Smooth muscle cell (in vitro differentiated cells): ENCODE measurements at regions not wholly inside any gene's neighbourhood (a gene's known extent, or its start where the extent isn't known, plus 50 kb on each side); places are given as distances from the start of the nearest gene placed in this dataset.
"Not testable (repeated sequence)": the region's sequence is repeated elsewhere in the genome, so short reads cannot be mapped to it uniquely, and the experiment has no call there.

Source experiments
- DNase-seq: peaks from one replicate; lab custom pipeline; 2025; ENCODE audit not compliant: unreplicated experiment; lab: John Stamatoyannopoulos, UW
- H2AFZ ChIP-seq: fragments of 200-600 bp; sonication (generic); 2 replicates; pipeline ENCODE4 v1.6.0; 2016; ENCODE audit warnings: antibody characterized with exemption, low read depth, mild to moderate bottlenecking
- H3F3A ChIP-seq: fragments of 200-600 bp; sonication (generic); 2 replicates; pipeline ENCODE4 v1.6.0; 2017; ENCODE audit warnings: antibody characterized with exemption, low read depth
- H3K27ac ChIP-seq: fragments of 200-600 bp; sonication (generic); 2 replicates; pipeline ENCODE4 v1.5.1; 2016; ENCODE audit warnings: low read depth, mild to moderate bottlenecking
- H3K27me3 ChIP-seq: fragments of 200-600 bp; sonication (generic); 2 replicates; pipeline ENCODE4 v1.6.1; 2016; ENCODE audit warnings: low read depth, mild to moderate bottlenecking
- H3K36me3 ChIP-seq: fragments of 200-600 bp; sonication (generic); 2 replicates; pipeline ENCODE4 v1.5.1; 2016; ENCODE audit warnings: low read depth
- H3K4me1 ChIP-seq: fragments of 200-600 bp; sonication (generic); 2 replicates; pipeline ENCODE4 v1.5.1; 2016; ENCODE audit warnings: low read depth
- H3K4me2 ChIP-seq: fragments of 200-600 bp; sonication (generic); 2 replicates; pipeline ENCODE4 v1.6.0; 2016; ENCODE audit warnings: mild to moderate bottlenecking
- H3K4me3 ChIP-seq: fragments of 200-600 bp; sonication (generic); 2 replicates; pipeline ENCODE4 v1.5.1; 2016; ENCODE audit warnings: mild to moderate bottlenecking
- H3K79me2 ChIP-seq: fragments of 200-600 bp; sonication (generic); 2 replicates; pipeline ENCODE4 v1.6.0; 2016; ENCODE audit warnings: low read depth, mild to moderate bottlenecking
- H3K9ac ChIP-seq: fragments of 200-600 bp; sonication (generic); 2 replicates; pipeline ENCODE4 v1.6.0; 2016; ENCODE audit warnings: low read depth
- H3K9me3 ChIP-seq: fragments of 200-600 bp; sonication (generic); replicated peaks from 2 replicates; pipeline ENCODE4 v1.5.1; 2016; ENCODE audit warnings: low read depth
- H4K20me1 ChIP-seq: fragments of 200-600 bp; sonication (generic); 2 replicates; pipeline ENCODE4 v1.6.0; 2016; ENCODE audit warnings: low read depth
- CTCF ChIP-seq: fragments of 200-600 bp; sonication (generic); IDR thresholded peaks from 2 replicates; pipeline ENCODE4 v1.5.1; 2017; ENCODE audit warnings: borderline replicate concordance, mild to moderate bottlenecking, antibody characterized with exemption; ENCODE audit not compliant: insufficient read depth, poor library complexity, severe bottlenecking
- WGBS: methylation state at CpG from one replicate; pipeline ENCODE4 v1.1.7; 2016; ENCODE audit warnings: low lambda C conversion rate; 5-methylcytosine and 5-hydroxymethylcytosine counted together

- no peaks in the 10 kb centered on the region for H3F3A ChIP-seq
Observed at GRCh38 chr10:23585666-23586065, 146.8 kb downstream of the OTUD1 start.

GRCh38 chr10:23595278-23595677 lies 156.4 kb downstream of the OTUD1 start:
- not testable (repeated sequence) for H3K4me1 ChIP-seq, DNase-seq, H3K27me3 ChIP-seq, H3K79me2 ChIP-seq, H2AFZ ChIP-seq, H3F3A ChIP-seq, H4K20me1 ChIP-seq, H3K9ac ChIP-seq, H3K9me3 ChIP-seq, H3K36me3 ChIP-seq, H3K4me3 ChIP-seq, H3K4me2 ChIP-seq, H3K27ac ChIP-seq
- WGBS, result 92% methylated on average over 10 of the region's 10 CpGs

More at GRCh38 chr10:23585666-23586065, 146.8 kb downstream of the OTUD1 start:
- Histone ChIP-seq H3K4me3 (no peak overlapping the region), H4K20me1 (no peaks in the 10 kb centered on the region), H3K79me2 (no peaks in the 10 kb centered on the region), H3K4me1 (no peaks in the 10 kb centered on the region), H2AFZ (no peak overlapping the region), H3K36me3 (no peaks in the 10 kb centered on the region), H3K27me3 (peaks cover 5% of the 10 kb centered on the region), H3K9ac (no peak overlapping the region), H3K27ac (no peak overlapping the region), H3K9me3 (no peaks in the 10 kb centered on the region), H3K4me2 (no peak overlapping the region)
- no peak for DNase-seq
- TF ChIP-seq CTCF, result no peak
- WGBS, result 69% methylated on average over 2 of the region's 2 CpGs

- Histone ChIP-seq H3K79me2 (no peaks in the 10 kb centered on the region), H3K4me3 (no peak overlapping the region), H3K27ac (no peak overlapping the region), H4K20me1 (no peaks in the 10 kb centered on the region), H3K9me3 (no peaks in the 10 kb centered on the region), H2AFZ (no peak overlapping the region), H3K36me3 (no peaks in the 10 kb centered on the region), H3K9ac (no peak overlapping the region), H3K27me3 (no peaks in the 10 kb centered on the region), H3K4me1 (no peaks in the 10 kb centered on the region), H3K4me2 (no peak overlapping the region), H3F3A (no peaks in the 10 kb centered on the region)
- DNase-seq, result no peak
- TF ChIP-seq CTCF, result no peak
- 9% methylated on average over 2 of the region's 2 CpGs for WGBS
Observed at GRCh38 chr10:23604613-23605012, 165.7 kb downstream of the OTUD1 start.

GRCh38 chr10:23606456-23606855 lies 167.6 kb downstream of the OTUD1 start:
- no peaks in the 10 kb centered on the region for H3K36me3 ChIP-seq
- H3K4me2 ChIP-seq, result no peak overlapping the region
- WGBS, result 83% methylated on average over 7 of the region's 7 CpGs

More at GRCh38 chr10:23606456-23606855, 167.6 kb downstream of the OTUD1 start:
- H4K20me1 ChIP-seq, result no peaks in the 10 kb centered on the region
- no peak overlapping the region for H2AFZ ChIP-seq
- no peak overlapping the region for H3K27ac ChIP-seq
- H3K27me3 ChIP-seq, result no peaks in the 10 kb centered on the region
- no peak for TF ChIP-seq CTCF
- no peaks in the 10 kb centered on the region for H3K79me2 ChIP-seq
- H3F3A ChIP-seq, result no peaks in the 10 kb centered on the region
- no peak overlapping the region for H3K4me3 ChIP-seq
- H3K9ac ChIP-seq, result no peak overlapping the region
- H3K9me3 ChIP-seq, result no peaks in the 10 kb centered on the region
- no peak for DNase-seq
- H3K4me1 ChIP-seq, result no peaks in the 10 kb centered on the region
